Smooth muscle cell (in vitro differentiated cells): ENCODE measurements at regions not wholly inside any gene's neighbourhood (a gene's known extent, or its start where the extent isn't known, plus 50 kb on each side); places are given as distances from the start of the nearest gene placed in this dataset.

Experiments used
- DNase-seq: peaks from one replicate; lab custom pipeline; 2025; ENCODE audit not compliant: unreplicated experiment; lab: John Stamatoyannopoulos, UW
- H2AFZ ChIP-seq: fragments of 200-600 bp; sonication (generic); 2 replicates; pipeline ENCODE4 v1.6.0; 2016; ENCODE audit warnings: antibody characterized with exemption, low read depth, mild to moderate bottlenecking
- H3F3A ChIP-seq: fragments of 200-600 bp; sonication (generic); 2 replicates; pipeline ENCODE4 v1.6.0; 2017; ENCODE audit warnings: antibody characterized with exemption, low read depth
- H3K27ac ChIP-seq: fragments of 200-600 bp; sonication (generic); 2 replicates; pipeline ENCODE4 v1.5.1; 2016; ENCODE audit warnings: low read depth, mild to moderate bottlenecking
- H3K27me3 ChIP-seq: fragments of 200-600 bp; sonication (generic); 2 replicates; pipeline ENCODE4 v1.6.1; 2016; ENCODE audit warnings: low read depth, mild to moderate bottlenecking
- H3K36me3 ChIP-seq: fragments of 200-600 bp; sonication (generic); 2 replicates; pipeline ENCODE4 v1.5.1; 2016; ENCODE audit warnings: low read depth
- H3K4me1 ChIP-seq: fragments of 200-600 bp; sonication (generic); 2 replicates; pipeline ENCODE4 v1.5.1; 2016; ENCODE audit warnings: low read depth
- H3K4me2 ChIP-seq: fragments of 200-600 bp; sonication (generic); 2 replicates; pipeline ENCODE4 v1.6.0; 2016; ENCODE audit warnings: mild to moderate bottlenecking
- H3K4me3 ChIP-seq: fragments of 200-600 bp; sonication (generic); 2 replicates; pipeline ENCODE4 v1.5.1; 2016; ENCODE audit warnings: mild to moderate bottlenecking
- H3K79me2 ChIP-seq: fragments of 200-600 bp; sonication (generic); 2 replicates; pipeline ENCODE4 v1.6.0; 2016; ENCODE audit warnings: low read depth, mild to moderate bottlenecking
- H3K9ac ChIP-seq: fragments of 200-600 bp; sonication (generic); 2 replicates; pipeline ENCODE4 v1.6.0; 2016; ENCODE audit warnings: low read depth
- H3K9me3 ChIP-seq: fragments of 200-600 bp; sonication (generic); replicated peaks from 2 replicates; pipeline ENCODE4 v1.5.1; 2016; ENCODE audit warnings: low read depth
- H4K20me1 ChIP-seq: fragments of 200-600 bp; sonication (generic); 2 replicates; pipeline ENCODE4 v1.6.0; 2016; ENCODE audit warnings: low read depth
- WGBS: methylation state at CpG from one replicate; pipeline ENCODE4 v1.1.7; 2016; ENCODE audit warnings: low lambda C conversion rate; 5-methylcytosine and 5-hydroxymethylcytosine counted together
- TF ChIP-seq, protein P1 (sequence below): fragments of 200-600 bp; sonication (generic); IDR thresholded peaks from 2 replicates; pipeline ENCODE4 v1.5.1; 2017; ENCODE audit warnings: borderline replicate concordance, mild to moderate bottlenecking, antibody characterized with exemption; ENCODE audit not compliant: insufficient read depth, poor library complexity, severe bottlenecking

DNA sequence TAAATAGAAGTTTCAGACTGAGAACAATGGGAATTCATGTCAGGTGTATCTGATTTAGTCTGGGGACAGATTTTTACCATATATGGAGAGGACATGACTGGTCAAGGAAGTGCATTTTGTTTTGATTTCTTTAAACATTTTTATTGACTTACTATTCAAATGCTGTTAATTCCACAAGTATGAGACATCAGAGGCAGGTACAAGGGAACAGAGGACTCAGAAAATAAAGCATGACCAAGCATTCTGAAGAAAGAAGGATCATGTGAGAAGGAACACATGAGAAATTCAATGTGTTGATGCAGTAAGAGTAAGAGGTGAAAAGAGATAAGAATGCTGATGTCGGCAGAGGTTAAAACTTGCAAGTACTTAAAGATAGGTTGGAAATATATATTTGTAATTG, 1452.6 kb downstream of the PCDH7 start:
- Histone ChIP-seq H3K9ac (no peak overlapping the region), H3K36me3 (no peaks in the 10 kb centered on the region), H4K20me1 (no peaks in the 10 kb centered on the region), H3K4me2 (no peak overlapping the region), H3K79me2 (no peaks in the 10 kb centered on the region), H3K27ac (no peak overlapping the region), H3K4me3 (no peak overlapping the region), H3F3A (no peaks in the 10 kb centered on the region), H3K27me3 (no peaks in the 10 kb centered on the region), H2AFZ (no peak overlapping the region), H3K9me3 (no peaks in the 10 kb centered on the region), H3K4me1 (no peaks in the 10 kb centered on the region)
- TF ChIP-seq, protein P1, sequence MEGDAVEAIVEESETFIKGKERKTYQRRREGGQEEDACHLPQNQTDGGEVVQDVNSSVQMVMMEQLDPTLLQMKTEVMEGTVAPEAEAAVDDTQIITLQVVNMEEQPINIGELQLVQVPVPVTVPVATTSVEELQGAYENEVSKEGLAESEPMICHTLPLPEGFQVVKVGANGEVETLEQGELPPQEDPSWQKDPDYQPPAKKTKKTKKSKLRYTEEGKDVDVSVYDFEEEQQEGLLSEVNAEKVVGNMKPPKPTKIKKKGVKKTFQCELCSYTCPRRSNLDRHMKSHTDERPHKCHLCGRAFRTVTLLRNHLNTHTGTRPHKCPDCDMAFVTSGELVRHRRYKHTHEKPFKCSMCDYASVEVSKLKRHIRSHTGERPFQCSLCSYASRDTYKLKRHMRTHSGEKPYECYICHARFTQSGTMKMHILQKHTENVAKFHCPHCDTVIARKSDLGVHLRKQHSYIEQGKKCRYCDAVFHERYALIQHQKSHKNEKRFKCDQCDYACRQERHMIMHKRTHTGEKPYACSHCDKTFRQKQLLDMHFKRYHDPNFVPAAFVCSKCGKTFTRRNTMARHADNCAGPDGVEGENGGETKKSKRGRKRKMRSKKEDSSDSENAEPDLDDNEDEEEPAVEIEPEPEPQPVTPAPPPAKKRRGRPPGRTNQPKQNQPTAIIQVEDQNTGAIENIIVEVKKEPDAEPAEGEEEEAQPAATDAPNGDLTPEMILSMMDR = no peak
- DNase-seq = no peak
- WGBS = 88% methylated on average over 1 of the region's 1 CpG

DNA sequence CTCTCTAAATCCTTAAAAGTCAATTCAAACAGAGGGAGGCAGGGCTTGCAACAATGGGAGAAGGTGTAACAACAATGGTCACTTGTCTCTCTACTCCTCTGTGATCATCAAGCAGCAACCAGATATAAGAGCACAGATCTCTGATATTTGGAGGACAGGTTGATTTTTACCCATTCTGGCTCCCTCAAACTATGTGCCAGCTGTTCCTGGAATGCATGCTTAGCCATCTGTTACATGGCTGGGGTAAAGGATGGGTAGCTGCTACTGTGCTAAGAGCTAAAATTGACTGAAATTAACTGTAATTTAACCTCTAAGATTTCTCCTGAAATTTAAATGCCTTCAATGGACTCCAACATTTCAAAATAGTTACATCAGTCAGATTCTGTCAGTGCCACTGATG, 1459.9 kb downstream of the PCDH7 start:
- no peaks in the 10 kb centered on the region for H3K4me1 ChIP-seq
- no peak overlapping the region for H2AFZ ChIP-seq
- no peaks in the 10 kb centered on the region for H3F3A ChIP-seq
- DNase-seq = no peak
- H3K27ac ChIP-seq = no peak overlapping the region
- H3K4me2 ChIP-seq = no peak overlapping the region
- H3K36me3 ChIP-seq = no peaks in the 10 kb centered on the region
- H3K9me3 ChIP-seq = no peaks in the 10 kb centered on the region
- no peaks in the 10 kb centered on the region for H3K27me3 ChIP-seq
- H4K20me1 ChIP-seq = no peaks in the 10 kb centered on the region
- H3K9ac ChIP-seq = no peak overlapping the region
- TF ChIP-seq, protein P1 = no peak
- H3K79me2 ChIP-seq = no peaks in the 10 kb centered on the region
- H3K4me3 ChIP-seq = no peak overlapping the region

- Histone ChIP-seq H3K27me3 (no peaks in the 10 kb centered on the region), H2AFZ (no peak overlapping the region), H3K4me1 (no peaks in the 10 kb centered on the region), H3K36me3 (no peaks in the 10 kb centered on the region), H3K4me3 (no peak overlapping the region), H3K4me2 (no peak overlapping the region), H3K79me2 (no peaks in the 10 kb centered on the region), H3F3A (no peaks in the 10 kb centered on the region), H3K9ac (no peak overlapping the region), H3K9me3 (no peaks in the 10 kb centered on the region), H3K27ac (no peak overlapping the region), H4K20me1 (no peaks in the 10 kb centered on the region)
- TF ChIP-seq, protein P1 = no peak
- no peak for DNase-seq
- 83% methylated on average over 2 of the region's 2 CpGs for WGBS
These were observed 1464.0 kb downstream of the PCDH7 start for GRCh38 chr4:32184186-32184585.

DNA sequence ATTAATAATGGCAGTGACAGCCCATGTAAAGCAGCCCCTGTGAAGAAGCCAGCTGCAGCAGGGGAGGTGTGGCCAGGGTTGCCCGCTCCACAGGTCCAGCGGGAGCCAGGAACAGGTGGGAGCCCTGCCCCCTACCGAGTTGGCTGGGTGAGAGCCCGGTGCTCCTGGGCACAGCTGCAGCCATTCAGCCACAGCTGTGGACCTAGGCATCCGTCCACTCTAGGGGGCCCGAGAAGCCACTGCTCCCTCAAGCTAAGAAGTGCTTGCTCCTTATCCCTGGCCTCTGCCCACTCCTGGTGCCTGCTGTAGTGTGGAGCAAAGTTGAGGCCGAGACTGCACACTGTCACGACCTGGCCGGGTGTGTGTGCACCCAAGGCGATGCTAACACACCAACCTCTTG, 1469.0 kb downstream of the PCDH7 start:
- H3K4me2 ChIP-seq = no peak overlapping the region
- no peaks in the 10 kb centered on the region for H3K27me3 ChIP-seq
- TF ChIP-seq, protein P1 = no peak
- no peak for DNase-seq
- H3K36me3 ChIP-seq = no peaks in the 10 kb centered on the region
- no peak overlapping the region for H3K9ac ChIP-seq
- H3K27ac ChIP-seq = no peak overlapping the region
- H3K79me2 ChIP-seq = no peaks in the 10 kb centered on the region
- no peaks in the 10 kb centered on the region for H4K20me1 ChIP-seq
- no peaks in the 10 kb centered on the region for H3K4me1 ChIP-seq
- no peaks in the 10 kb centered on the region for H3F3A ChIP-seq
- no peak overlapping the region for H3K4me3 ChIP-seq
- no peak overlapping the region for H2AFZ ChIP-seq
- 95% methylated on average over 10 of the region's 10 CpGs for WGBS
- H3K9me3 ChIP-seq = peaks cover 3% of the 10 kb centered on the region
